ENCODE measurements at regions not wholly inside any gene's neighbourhood (a gene's known extent, or its start where the extent isn't known, plus 50 kb on each side); places are given as distances from the start of the nearest gene placed in this dataset.
A peak's percentile ranks its signal among the peaks of the same experiment; 100 is the strongest.

DNA sequence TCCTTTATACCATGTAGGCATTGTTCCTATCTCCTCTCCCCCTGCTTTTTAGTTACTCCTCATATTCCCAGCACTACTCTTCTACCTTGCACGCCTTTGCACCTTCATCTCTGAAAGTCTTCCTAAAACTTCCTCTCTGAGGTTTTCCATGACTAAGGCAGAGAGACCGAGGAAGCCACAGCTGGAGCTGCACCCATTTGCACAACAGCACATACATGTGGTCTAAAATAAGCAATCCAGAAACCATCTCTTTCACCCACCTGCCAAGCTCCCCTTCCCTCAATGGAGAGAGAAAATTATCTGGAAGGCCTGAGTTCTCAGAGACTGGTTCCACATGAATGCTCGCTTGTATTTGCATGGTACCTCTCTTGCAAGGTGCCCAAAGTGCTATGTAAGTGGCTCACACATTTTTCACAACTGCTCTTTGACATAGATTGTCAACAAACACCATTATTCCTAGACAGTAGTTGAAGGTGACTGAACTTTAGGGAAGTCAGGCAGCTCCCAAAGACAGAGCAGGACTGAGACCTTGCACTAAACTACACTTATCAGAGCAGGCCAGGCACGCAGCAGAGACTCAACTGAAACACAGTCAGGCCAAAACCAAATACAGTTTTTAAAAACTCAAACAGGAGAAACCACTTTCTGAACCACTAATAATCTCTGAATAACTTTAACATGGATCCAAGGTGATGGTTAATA is 313.2 kb downstream of the TFAP2A start:
- Mint-ChIP-seq H3K27ac (ENCODE audit: unreplicated experiment) (no peak overlapping the region), H3K36me3 (ENCODE audit: insufficient read depth, unreplicated experiment) (no peaks in the 10 kb centered on the region), H3K9me3 (ENCODE audit: low read depth, unreplicated experiment) (no peaks in the 10 kb centered on the region), H3K27me3 (ENCODE audit: unreplicated experiment) (no peaks in the 10 kb centered on the region), H3K4me1 (ENCODE audit: low read depth, unreplicated experiment) (peaks cover 8% of the 10 kb centered on the region), H3K4me3 (ENCODE audit: low read depth, unreplicated experiment) (no peak overlapping the region)
- BruUV-seq (replicated peaks), result no TSS peak
- TF ChIP-seq, protein P1, sequence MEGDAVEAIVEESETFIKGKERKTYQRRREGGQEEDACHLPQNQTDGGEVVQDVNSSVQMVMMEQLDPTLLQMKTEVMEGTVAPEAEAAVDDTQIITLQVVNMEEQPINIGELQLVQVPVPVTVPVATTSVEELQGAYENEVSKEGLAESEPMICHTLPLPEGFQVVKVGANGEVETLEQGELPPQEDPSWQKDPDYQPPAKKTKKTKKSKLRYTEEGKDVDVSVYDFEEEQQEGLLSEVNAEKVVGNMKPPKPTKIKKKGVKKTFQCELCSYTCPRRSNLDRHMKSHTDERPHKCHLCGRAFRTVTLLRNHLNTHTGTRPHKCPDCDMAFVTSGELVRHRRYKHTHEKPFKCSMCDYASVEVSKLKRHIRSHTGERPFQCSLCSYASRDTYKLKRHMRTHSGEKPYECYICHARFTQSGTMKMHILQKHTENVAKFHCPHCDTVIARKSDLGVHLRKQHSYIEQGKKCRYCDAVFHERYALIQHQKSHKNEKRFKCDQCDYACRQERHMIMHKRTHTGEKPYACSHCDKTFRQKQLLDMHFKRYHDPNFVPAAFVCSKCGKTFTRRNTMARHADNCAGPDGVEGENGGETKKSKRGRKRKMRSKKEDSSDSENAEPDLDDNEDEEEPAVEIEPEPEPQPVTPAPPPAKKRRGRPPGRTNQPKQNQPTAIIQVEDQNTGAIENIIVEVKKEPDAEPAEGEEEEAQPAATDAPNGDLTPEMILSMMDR (IDR thresholded peaks at IDR 0.05; ENCODE audit: unreplicated experiment), result no peak
- CTCF ChIA-PET, result no interaction called here
- intact Hi-C loops (cut with micrococcal nuclease; ENCODE audit: unreplicated experiment), result no loop called here
- no peak for DNase-seq

DNA sequence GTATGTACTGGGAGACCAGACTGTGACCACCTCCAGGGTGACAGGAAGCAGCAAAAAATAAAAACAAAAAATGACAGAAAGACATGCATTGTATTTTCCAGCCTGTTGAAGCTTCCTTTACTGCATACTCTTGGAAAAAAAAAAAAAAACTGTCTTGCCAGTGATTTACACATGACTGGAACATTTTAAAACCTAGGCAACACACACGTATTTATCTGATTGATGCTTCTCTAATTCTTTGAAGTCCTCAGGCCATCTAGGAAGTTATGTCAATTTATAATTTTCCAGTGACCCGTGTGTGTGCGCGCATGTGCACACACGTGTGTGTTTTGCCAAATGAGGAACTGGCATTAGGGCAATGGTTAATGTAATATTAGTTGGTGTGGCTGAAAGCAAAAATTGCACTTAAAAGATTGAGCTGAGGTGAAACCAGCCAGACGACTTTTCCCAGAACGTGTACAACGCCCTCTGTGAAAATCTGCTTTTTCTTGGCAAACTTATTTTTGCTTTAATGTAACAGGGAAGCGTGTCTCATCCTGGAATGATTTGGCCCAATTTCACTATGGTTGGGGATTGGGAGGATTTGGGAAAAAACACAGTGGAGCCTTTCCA is 315.2 kb downstream of the TFAP2A start:
- no peaks in the 10 kb centered on the region for H3K27me3 Mint-ChIP-seq (ENCODE audit: unreplicated experiment)
- H3K27ac Mint-ChIP-seq (ENCODE audit: unreplicated experiment), result no peak overlapping the region
- no peaks in the 10 kb centered on the region for H3K9me3 Mint-ChIP-seq (ENCODE audit: low read depth, unreplicated experiment)
- BruUV-seq (replicated peaks), result no TSS peak
- intact Hi-C loops (cut with micrococcal nuclease; ENCODE audit: unreplicated experiment), result no loop called here
- no peaks in the 10 kb centered on the region for H3K36me3 Mint-ChIP-seq (ENCODE audit: insufficient read depth, unreplicated experiment)
- peak overlapping the region; percentile 56 for H3K4me3 Mint-ChIP-seq (ENCODE audit: low read depth, unreplicated experiment)
- CTCF ChIA-PET, result interaction anchor here (0.6 to 1.1 kb wide), 5 partner anchors 17 to 604 kb away, joined by 3 to 4 read pairs (median 3); partner anchors contain the start of gene TFAP2A
- TF ChIP-seq, protein P1 (IDR thresholded peaks at IDR 0.05; ENCODE audit: unreplicated experiment), result no peak
- peaks cover 8% of the 10 kb centered on the region for H3K4me1 Mint-ChIP-seq (ENCODE audit: low read depth, unreplicated experiment)
- peak; percentile 4 for DNase-seq

DNA sequence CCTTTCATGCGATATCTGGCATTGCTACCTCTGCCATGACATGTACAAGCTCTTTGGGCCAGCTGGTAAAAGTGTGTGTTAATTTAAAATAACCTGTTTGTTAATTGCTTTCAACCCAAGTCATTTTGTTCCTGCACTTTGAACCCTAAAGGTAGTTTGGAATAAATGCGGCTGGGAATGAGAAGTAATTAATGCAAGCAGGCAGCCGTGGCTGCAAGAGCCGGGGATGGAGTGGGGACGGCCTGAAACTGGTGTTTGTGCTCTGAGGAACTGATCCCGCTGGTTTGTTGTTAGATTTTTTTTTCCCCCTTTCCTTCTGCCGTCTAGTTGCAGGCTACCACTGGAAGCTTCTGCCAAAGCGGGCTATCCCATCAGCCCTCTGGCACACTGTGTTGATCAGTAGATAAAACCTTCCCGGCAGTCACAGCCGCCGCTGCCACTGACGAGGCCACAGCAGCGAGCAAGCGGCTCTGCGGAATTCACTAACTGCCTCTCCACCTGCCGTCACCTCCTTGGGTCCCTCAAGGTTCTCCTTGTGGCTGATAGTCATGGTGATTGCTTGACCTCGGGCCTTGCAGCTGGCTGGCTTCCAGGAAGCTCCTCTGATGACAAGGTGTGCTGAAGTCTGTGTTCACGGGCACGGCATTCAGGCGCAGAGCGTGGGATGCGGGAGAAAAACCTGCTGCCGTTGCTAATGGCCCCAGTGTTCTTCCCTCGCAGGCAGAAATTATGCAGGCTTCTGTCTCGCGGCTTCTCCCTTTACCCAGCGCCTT is 315.9 kb downstream of the TFAP2A start:
- H3K4me1 Mint-ChIP-seq (ENCODE audit: low read depth, unreplicated experiment), result peaks cover 8% of the 10 kb centered on the region
- peak; percentile 32 for DNase-seq
- no peaks in the 10 kb centered on the region for H3K36me3 Mint-ChIP-seq (ENCODE audit: insufficient read depth, unreplicated experiment)
- peak overlapping the region; percentile 56 for H3K27ac Mint-ChIP-seq (ENCODE audit: unreplicated experiment)
- TF ChIP-seq, protein P1 (IDR thresholded peaks at IDR 0.05; ENCODE audit: unreplicated experiment), result no peak
- no peaks in the 10 kb centered on the region for H3K9me3 Mint-ChIP-seq (ENCODE audit: low read depth, unreplicated experiment)
- CTCF ChIA-PET, result interaction anchor here (0.6 kb wide), 2 partner anchors 18 to 118 kb away, joined by 3 read pairs; no protein-coding TSS in a partner anchor
- intact Hi-C loops (cut with micrococcal nuclease; ENCODE audit: unreplicated experiment), result no loop called here
- H3K4me3 Mint-ChIP-seq (ENCODE audit: low read depth, unreplicated experiment), result peak overlapping the region; percentile 56
- no peaks in the 10 kb centered on the region for H3K27me3 Mint-ChIP-seq (ENCODE audit: unreplicated experiment)
- BruUV-seq (replicated peaks), result no TSS peak

DNA sequence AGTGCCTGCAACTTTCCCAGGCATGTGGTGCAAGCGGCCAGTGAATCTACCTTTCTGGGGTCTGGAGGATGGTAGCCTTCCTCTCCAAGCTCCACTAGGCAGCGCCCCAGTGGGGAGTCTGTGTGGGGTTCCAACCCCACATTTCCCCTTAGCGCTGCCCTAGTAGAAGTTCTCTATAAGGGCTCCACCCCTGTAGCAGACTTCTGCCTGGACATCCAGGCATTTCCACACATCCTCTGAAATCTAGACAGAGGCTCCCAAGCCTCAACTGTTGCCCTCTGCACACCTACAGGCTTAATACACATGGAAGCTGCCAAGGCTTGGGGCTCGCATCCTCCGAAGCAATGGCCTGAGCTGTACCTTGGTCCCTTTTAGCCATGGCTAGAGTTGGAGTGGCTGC is 321.6 kb downstream of the TFAP2A start:
- TF ChIP-seq, protein P1 (IDR thresholded peaks at IDR 0.05; ENCODE audit: unreplicated experiment), result no peak
- no TSS peak for BruUV-seq (replicated peaks)

More for the DNA sequence above, 321.6 kb downstream of the TFAP2A start:
- intact Hi-C loops (cut with micrococcal nuclease; ENCODE audit: unreplicated experiment), result no loop called here
- Mint-ChIP-seq H3K27me3 (ENCODE audit: unreplicated experiment) (no peaks in the 10 kb centered on the region), H3K9me3 (ENCODE audit: low read depth, unreplicated experiment) (no peaks in the 10 kb centered on the region), H3K4me3 (ENCODE audit: low read depth, unreplicated experiment) (no peak overlapping the region), H3K27ac (ENCODE audit: unreplicated experiment) (no peak overlapping the region), H3K4me1 (ENCODE audit: low read depth, unreplicated experiment) (no peaks in the 10 kb centered on the region), H3K36me3 (ENCODE audit: insufficient read depth, unreplicated experiment) (no peaks in the 10 kb centered on the region)
- DNase-seq, result no peak
- CTCF ChIA-PET, result no interaction called here
